Breast epithelium (tissue), 3 donors: ENCODE measurements at regions not wholly inside any gene's neighbourhood (a gene's known extent, or its start where the extent isn't known, plus 50 kb on each side); places are given as distances from the start of the nearest gene placed in this dataset.

Experiments
- CTCF ChIP-seq, 3 donors: fragments of 450-650 bp; IDR thresholded peaks; one replicate each; pipeline ENCODE4 v1.5.1; 2016 to 2017; ENCODE audit warnings: antibody characterized with exemption in 3 of 3, mild to moderate bottlenecking in 3 of 3, moderate library complexity in 3 of 3
- POLR2A ChIP-seq: fragments of 450-650 bp; IDR thresholded peaks from one replicate; pipeline ENCODE4 v1.6.1; 2016; ENCODE audit warnings: antibody characterized with exemption, mild to moderate bottlenecking, moderate library complexity

DNA sequence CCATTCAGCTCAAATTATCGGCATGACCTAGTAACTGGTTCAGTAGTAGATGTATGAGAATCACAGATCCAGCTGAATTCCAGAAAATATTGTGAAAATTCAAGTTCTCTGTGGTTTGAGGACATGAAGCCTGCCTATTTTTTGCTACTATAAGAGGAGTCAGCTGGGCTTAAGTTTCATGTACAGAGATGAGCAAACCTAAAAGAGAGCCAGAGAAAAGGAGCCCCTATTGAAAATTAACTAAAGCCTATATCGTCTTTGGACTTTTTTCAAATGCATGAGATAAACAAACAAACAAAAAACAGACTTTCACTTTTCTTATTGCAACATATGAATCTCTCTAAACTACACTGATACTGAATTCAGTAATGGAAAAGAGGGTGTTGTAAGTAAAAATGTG is 106.8 kb upstream of the SPRY2 start:
- no peak for TF ChIP-seq CTCF (IDR thresholded peaks at IDR 0.05)
- TF ChIP-seq POLR2A: no peak
